GM12872 (cell line): ENCODE measurements at regions not wholly inside any gene's neighbourhood (a gene's known extent, or its start where the extent isn't known, plus 50 kb on each side); places are given as distances from the start of the nearest gene placed in this dataset.

Experiments
- TF ChIP-seq, protein P1 (sequence below): IDR thresholded peaks from 3 replicates; pipeline ENCODE4 v1.5.1; 2011; ENCODE audit warnings: low read depth, mild to moderate bottlenecking, low read length, moderate library complexity; ENCODE audit not compliant: insufficient read depth

- TF ChIP-seq, protein P1, sequence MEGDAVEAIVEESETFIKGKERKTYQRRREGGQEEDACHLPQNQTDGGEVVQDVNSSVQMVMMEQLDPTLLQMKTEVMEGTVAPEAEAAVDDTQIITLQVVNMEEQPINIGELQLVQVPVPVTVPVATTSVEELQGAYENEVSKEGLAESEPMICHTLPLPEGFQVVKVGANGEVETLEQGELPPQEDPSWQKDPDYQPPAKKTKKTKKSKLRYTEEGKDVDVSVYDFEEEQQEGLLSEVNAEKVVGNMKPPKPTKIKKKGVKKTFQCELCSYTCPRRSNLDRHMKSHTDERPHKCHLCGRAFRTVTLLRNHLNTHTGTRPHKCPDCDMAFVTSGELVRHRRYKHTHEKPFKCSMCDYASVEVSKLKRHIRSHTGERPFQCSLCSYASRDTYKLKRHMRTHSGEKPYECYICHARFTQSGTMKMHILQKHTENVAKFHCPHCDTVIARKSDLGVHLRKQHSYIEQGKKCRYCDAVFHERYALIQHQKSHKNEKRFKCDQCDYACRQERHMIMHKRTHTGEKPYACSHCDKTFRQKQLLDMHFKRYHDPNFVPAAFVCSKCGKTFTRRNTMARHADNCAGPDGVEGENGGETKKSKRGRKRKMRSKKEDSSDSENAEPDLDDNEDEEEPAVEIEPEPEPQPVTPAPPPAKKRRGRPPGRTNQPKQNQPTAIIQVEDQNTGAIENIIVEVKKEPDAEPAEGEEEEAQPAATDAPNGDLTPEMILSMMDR: no peak
These were observed 140.6 kb upstream of the PRLR start for GRCh38 chr5:35370871-35371270.

GRCh38 chr5:35369965-35370790 is 139.9 kb upstream of the PRLR start:
- TF ChIP-seq, protein P1: no peak

DNA sequence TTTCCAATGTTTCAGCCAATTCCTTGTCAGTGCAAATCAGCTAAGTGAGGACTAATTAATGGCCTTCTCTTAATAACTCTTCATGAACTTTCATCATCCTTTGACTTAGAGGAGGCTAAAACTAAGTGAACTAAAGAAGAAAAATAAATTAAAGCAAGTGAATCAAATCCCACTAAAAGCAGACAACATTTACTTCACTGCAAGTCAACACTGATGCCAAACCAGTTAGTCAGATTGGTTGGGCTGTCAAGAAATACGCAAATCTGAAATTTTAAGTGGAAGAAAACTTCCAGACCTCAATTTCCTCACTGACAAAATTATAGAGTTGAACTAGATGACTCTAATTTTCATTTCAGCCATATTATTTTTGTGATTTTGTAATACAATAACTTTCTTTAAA is 137.2 kb upstream of the PRLR start:
- TF ChIP-seq, protein P1: no peak

DNA sequence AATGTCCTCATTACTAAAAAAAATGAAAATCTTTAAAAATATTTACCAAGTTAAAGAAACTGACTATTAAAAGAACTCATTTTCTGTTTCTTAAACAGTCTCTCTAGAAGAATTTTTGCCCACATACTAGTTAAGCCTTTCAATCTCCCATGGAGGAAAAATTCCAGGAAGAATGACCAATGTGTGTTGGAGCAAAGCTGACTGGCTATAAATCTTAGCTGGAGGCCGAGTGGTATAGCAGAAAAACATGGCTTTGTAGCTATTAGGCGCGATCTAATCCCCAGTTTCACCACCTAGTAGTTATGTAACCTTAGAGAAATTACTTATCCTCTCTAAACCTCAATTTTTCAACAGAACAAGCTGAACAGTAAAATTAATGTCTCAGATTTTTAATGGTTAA is 135.5 kb upstream of the PRLR start:
- TF ChIP-seq, protein P1: no peak

DNA sequence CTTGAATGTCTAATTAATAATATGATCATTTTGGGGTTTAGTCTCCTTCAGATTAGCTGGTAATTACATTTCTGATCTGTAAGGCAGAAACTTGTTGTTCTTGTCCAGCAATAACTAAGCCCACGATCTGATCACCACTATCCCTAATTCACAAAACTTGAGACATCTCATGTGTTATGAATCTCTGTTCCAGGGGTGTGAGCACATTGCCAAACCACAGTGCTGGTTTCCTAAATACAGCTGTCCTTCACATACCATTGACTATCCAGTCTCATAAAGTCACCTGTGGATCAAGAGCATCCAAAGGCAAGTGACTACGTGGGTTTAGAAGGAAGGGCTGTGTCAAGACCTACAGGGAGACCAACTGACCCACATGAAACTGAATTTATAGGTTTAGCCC is 134.1 kb upstream of the PRLR start:
- TF ChIP-seq, protein P1: no peak

GRCh38 chr5:35363387-35363965 is 133.2 kb upstream of the PRLR start:
- TF ChIP-seq, protein P1: no peak

- TF ChIP-seq, protein P1: no peak
These were observed 132.5 kb upstream of the PRLR start for GRCh38 chr5:35362772-35363171.
